ENCODE measurements at regions not wholly inside any gene's neighbourhood (a gene's known extent, or its start where the extent isn't known, plus 50 kb on each side); places are given as distances from the start of the nearest gene placed in this dataset.

GRCh38 chr2:12087671-12088380, 341.4 kb downstream of the LPIN1 start:
- no peak for TF ChIP-seq CTCF (IDR thresholded peaks at IDR 0.05)
- TF ChIP-seq POLR2A (IDR thresholded peaks at IDR 0.05), result no peak
